ENCODE measurements at regions not wholly inside any gene's neighbourhood (a gene's known extent, or its start where the extent isn't known, plus 50 kb on each side); places are given as distances from the start of the nearest gene placed in this dataset.

GRCh38 chr2:118363604-118364003 is 275.3 kb downstream of the INSIG2 start:
- no peaks in the 10 kb centered on the region for H3K36me3 ChIP-seq (ENCODE audit: control insufficient read depth, insufficient read depth, low read length)

GRCh38 chr2:118356051-118356450 is 267.8 kb downstream of the INSIG2 start:
- Histone ChIP-seq H3K4me1 (ENCODE audit: control insufficient read depth, insufficient read depth, low read length) (no peaks in the 10 kb centered on the region), H3K36me3 (ENCODE audit: control insufficient read depth, insufficient read depth, low read length) (no peaks in the 10 kb centered on the region), H3K27ac (ENCODE audit: low read depth, low read length) (no peak overlapping the region), H3K9ac (ENCODE audit: low read length) (no peak overlapping the region), H3K4me3 (ENCODE audit: low read length) (no peak overlapping the region), H3K27me3 (ENCODE audit: control insufficient read depth, insufficient read depth, low read length) (no peaks in the 10 kb centered on the region)

More at GRCh38 chr2:118363604-118364003, 275.3 kb downstream of the INSIG2 start:
- H3K9ac ChIP-seq (ENCODE audit: low read length): no peak overlapping the region
- no peaks in the 10 kb centered on the region for H3K4me1 ChIP-seq (ENCODE audit: control insufficient read depth, insufficient read depth, low read length)
- no peak overlapping the region for H3K4me3 ChIP-seq (ENCODE audit: low read length)
- H3K27ac ChIP-seq (ENCODE audit: low read depth, low read length): no peak overlapping the region
- H3K27me3 ChIP-seq (ENCODE audit: control insufficient read depth, insufficient read depth, low read length): no peaks in the 10 kb centered on the region

DNA sequence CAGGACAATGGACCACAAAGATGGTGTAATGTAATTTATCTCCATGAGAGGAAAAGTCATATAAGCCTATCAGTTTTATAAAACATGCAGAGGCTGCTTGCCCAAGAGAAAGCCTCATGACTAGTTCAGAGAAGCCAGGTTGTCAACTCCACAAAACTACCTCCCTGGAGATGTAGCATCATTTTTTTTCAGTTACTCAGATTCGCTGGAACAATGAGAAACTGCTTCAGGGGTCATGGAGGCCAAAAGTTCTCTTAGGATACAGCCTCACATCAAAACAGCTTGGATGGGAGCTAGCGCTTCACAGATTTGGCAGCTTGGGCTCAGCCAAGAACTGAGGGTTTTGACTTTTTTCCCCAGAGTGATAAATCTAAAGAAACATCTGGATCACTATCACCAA is 263.5 kb downstream of the INSIG2 start:
- Histone ChIP-seq H3K4me3 (ENCODE audit: low read length) (no peak overlapping the region), H3K27ac (ENCODE audit: low read depth, low read length) (no peak overlapping the region), H3K4me1 (ENCODE audit: control insufficient read depth, insufficient read depth, low read length) (no peaks in the 10 kb centered on the region), H3K27me3 (ENCODE audit: control insufficient read depth, insufficient read depth, low read length) (no peaks in the 10 kb centered on the region), H3K36me3 (ENCODE audit: control insufficient read depth, insufficient read depth, low read length) (no peaks in the 10 kb centered on the region), H3K9ac (ENCODE audit: low read length) (no peak overlapping the region)

DNA sequence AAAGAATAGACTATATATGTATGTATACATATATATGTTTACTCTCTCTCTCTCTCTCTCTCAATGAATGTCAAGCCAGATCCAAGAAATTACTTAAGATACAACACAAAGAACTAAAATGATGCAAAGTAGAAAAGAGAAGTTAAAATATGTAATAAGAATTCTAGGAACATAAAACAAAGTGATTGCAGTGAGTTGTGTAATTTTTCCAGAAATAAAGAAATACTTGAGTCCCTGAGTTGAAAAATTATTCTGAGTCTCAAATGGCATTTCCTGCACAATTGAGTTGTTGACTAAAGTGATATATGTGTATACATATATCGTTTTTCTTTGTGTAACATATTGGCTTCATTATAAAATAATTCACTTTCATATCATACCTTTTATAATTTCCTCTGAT is 262.4 kb downstream of the INSIG2 start:
- no peaks in the 10 kb centered on the region for H3K4me1 ChIP-seq (ENCODE audit: control insufficient read depth, insufficient read depth, low read length)
- no peak overlapping the region for H3K9ac ChIP-seq (ENCODE audit: low read length)
- no peaks in the 10 kb centered on the region for H3K27me3 ChIP-seq (ENCODE audit: control insufficient read depth, insufficient read depth, low read length)
- H3K4me3 ChIP-seq (ENCODE audit: low read length): no peak overlapping the region
- H3K27ac ChIP-seq (ENCODE audit: low read depth, low read length): no peak overlapping the region
- no peaks in the 10 kb centered on the region for H3K36me3 ChIP-seq (ENCODE audit: control insufficient read depth, insufficient read depth, low read length)

GRCh38 chr2:118349365-118349764 is 261.1 kb downstream of the INSIG2 start:
- H3K4me1 ChIP-seq (ENCODE audit: control insufficient read depth, insufficient read depth, low read length): no peaks in the 10 kb centered on the region
- H3K27me3 ChIP-seq (ENCODE audit: control insufficient read depth, insufficient read depth, low read length): no peaks in the 10 kb centered on the region
- no peak overlapping the region for H3K27ac ChIP-seq (ENCODE audit: low read depth, low read length)
- H3K9ac ChIP-seq (ENCODE audit: low read length): no peak overlapping the region
- no peaks in the 10 kb centered on the region for H3K36me3 ChIP-seq (ENCODE audit: control insufficient read depth, insufficient read depth, low read length)
- H3K4me3 ChIP-seq (ENCODE audit: low read length): no peak overlapping the region

GRCh38 chr2:118348380-118349034 is 260.2 kb downstream of the INSIG2 start:
- no peaks in the 10 kb centered on the region for H3K4me1 ChIP-seq (ENCODE audit: control insufficient read depth, insufficient read depth, low read length)

GRCh38 chr2:118345465-118345864 is 257.2 kb downstream of the INSIG2 start:
- Histone ChIP-seq H3K27me3 (ENCODE audit: control insufficient read depth, insufficient read depth, low read length) (no peaks in the 10 kb centered on the region), H3K4me3 (ENCODE audit: low read length) (no peak overlapping the region), H3K27ac (ENCODE audit: low read depth, low read length) (no peak overlapping the region), H3K4me1 (ENCODE audit: control insufficient read depth, insufficient read depth, low read length) (no peaks in the 10 kb centered on the region), H3K9ac (ENCODE audit: low read length) (no peak overlapping the region), H3K36me3 (ENCODE audit: control insufficient read depth, insufficient read depth, low read length) (no peaks in the 10 kb centered on the region)

More at GRCh38 chr2:118348380-118349034, 260.2 kb downstream of the INSIG2 start:
- Histone ChIP-seq H3K27ac (ENCODE audit: low read depth, low read length) (no peak overlapping the region), H3K36me3 (ENCODE audit: control insufficient read depth, insufficient read depth, low read length) (no peaks in the 10 kb centered on the region), H3K9ac (ENCODE audit: low read length) (no peak overlapping the region), H3K27me3 (ENCODE audit: control insufficient read depth, insufficient read depth, low read length) (no peaks in the 10 kb centered on the region), H3K4me3 (ENCODE audit: low read length) (no peak overlapping the region)

DNA sequence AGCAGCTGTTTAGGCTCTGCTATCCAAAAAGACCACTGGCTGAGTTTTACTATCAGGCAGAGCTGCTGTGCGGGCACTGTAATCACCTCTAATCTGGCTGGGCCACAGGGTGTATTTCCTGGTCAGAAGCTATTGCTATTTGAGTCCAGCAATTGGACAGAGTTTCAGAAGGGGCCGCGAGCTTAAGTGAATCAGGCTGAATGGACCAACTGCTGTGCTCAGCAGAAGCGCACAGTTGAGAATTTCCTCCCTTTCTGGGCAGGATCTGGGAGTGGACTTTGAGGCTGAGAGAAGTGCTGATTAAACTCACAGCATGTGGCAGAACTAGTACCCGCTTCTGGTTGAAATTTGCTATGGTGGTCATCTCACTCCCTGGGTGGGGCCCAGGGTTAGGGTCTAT is 251.8 kb downstream of the INSIG2 start:
- no peak overlapping the region for H3K9ac ChIP-seq (ENCODE audit: low read length)

GRCh38 chr2:118339386-118339785 is 251.1 kb downstream of the INSIG2 start:
- no peak overlapping the region for H3K27ac ChIP-seq (ENCODE audit: low read depth, low read length)
- H3K4me3 ChIP-seq (ENCODE audit: low read length): no peak overlapping the region
- H3K27me3 ChIP-seq (ENCODE audit: control insufficient read depth, insufficient read depth, low read length): no peaks in the 10 kb centered on the region
- no peaks in the 10 kb centered on the region for H3K4me1 ChIP-seq (ENCODE audit: control insufficient read depth, insufficient read depth, low read length)
- H3K9ac ChIP-seq (ENCODE audit: low read length): no peak overlapping the region
- H3K36me3 ChIP-seq (ENCODE audit: control insufficient read depth, insufficient read depth, low read length): no peaks in the 10 kb centered on the region

More for the DNA sequence above, 251.8 kb downstream of the INSIG2 start:
- Histone ChIP-seq H3K4me3 (ENCODE audit: low read length) (no peak overlapping the region), H3K36me3 (ENCODE audit: control insufficient read depth, insufficient read depth, low read length) (no peaks in the 10 kb centered on the region), H3K27ac (ENCODE audit: low read depth, low read length) (no peak overlapping the region), H3K27me3 (ENCODE audit: control insufficient read depth, insufficient read depth, low read length) (no peaks in the 10 kb centered on the region), H3K4me1 (ENCODE audit: control insufficient read depth, insufficient read depth, low read length) (no peaks in the 10 kb centered on the region)

GRCh38 chr2:118333664-118334063 is 245.4 kb downstream of the INSIG2 start:
- Histone ChIP-seq H3K27me3 (ENCODE audit: control insufficient read depth, insufficient read depth, low read length) (no peaks in the 10 kb centered on the region), H3K36me3 (ENCODE audit: control insufficient read depth, insufficient read depth, low read length) (no peaks in the 10 kb centered on the region), H3K27ac (ENCODE audit: low read depth, low read length) (no peak overlapping the region), H3K9ac (ENCODE audit: low read length) (no peak overlapping the region), H3K4me1 (ENCODE audit: control insufficient read depth, insufficient read depth, low read length) (no peaks in the 10 kb centered on the region), H3K4me3 (ENCODE audit: low read length) (no peak overlapping the region)

- no peak overlapping the region for H3K9ac ChIP-seq (ENCODE audit: low read length)
- no peak overlapping the region for H3K4me3 ChIP-seq (ENCODE audit: low read length)
- H3K4me1 ChIP-seq (ENCODE audit: control insufficient read depth, insufficient read depth, low read length): no peaks in the 10 kb centered on the region
- no peaks in the 10 kb centered on the region for H3K27me3 ChIP-seq (ENCODE audit: control insufficient read depth, insufficient read depth, low read length)
- no peak overlapping the region for H3K27ac ChIP-seq (ENCODE audit: low read depth, low read length)
- H3K36me3 ChIP-seq (ENCODE audit: control insufficient read depth, insufficient read depth, low read length): no peaks in the 10 kb centered on the region
Observed at GRCh38 chr2:118325321-118325955, 237.2 kb downstream of the INSIG2 start.

- no peak overlapping the region for H3K4me3 ChIP-seq (ENCODE audit: low read length)
- no peaks in the 10 kb centered on the region for H3K36me3 ChIP-seq (ENCODE audit: control insufficient read depth, insufficient read depth, low read length)
- no peak overlapping the region for H3K9ac ChIP-seq (ENCODE audit: low read length)
- no peaks in the 10 kb centered on the region for H3K4me1 ChIP-seq (ENCODE audit: control insufficient read depth, insufficient read depth, low read length)
- no peak overlapping the region for H3K27ac ChIP-seq (ENCODE audit: low read depth, low read length)
- H3K27me3 ChIP-seq (ENCODE audit: control insufficient read depth, insufficient read depth, low read length): no peaks in the 10 kb centered on the region
Observed at GRCh38 chr2:118322406-118322805, 234.1 kb downstream of the INSIG2 start.

All from rectal smooth muscle tissue (tissue), 1 donor.